ENCODE measurements at regions not wholly inside any gene's neighbourhood (a gene's known extent, or its start where the extent isn't known, plus 50 kb on each side); places are given as distances from the start of the nearest gene placed in this dataset.
"Not testable (repeated sequence)": the region's sequence is repeated elsewhere in the genome, so short reads cannot be mapped to it uniquely, and the experiment has no call there.

DNA sequence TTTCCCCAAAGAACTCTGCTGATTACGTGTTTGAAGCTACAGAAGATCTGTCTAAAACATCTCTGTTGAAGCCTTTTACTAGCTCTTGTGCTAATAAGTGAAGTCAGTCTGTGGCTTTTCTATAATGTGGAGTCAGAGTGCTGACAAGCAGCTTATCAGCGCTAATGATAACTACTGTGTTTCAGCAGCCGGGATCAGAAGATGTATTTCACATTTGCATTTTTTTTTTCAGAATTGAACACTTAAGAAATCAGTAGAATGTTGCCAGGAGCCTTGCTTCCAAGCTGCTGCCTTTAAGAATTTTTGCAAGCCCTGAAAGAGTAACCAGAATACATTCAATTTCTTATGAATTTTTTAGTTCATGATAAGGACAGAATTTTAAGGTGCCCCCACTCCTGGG lies 519.4 kb upstream of the NR5A2 start:
- Histone ChIP-seq H3K9ac (ENCODE audit: low read depth, low read length) (no peak overlapping the region), H3K4me1 (ENCODE audit: insufficient read depth, low read length) (no peaks in the 10 kb centered on the region), H3K36me3 (ENCODE audit: insufficient read depth, low read length) (no peaks in the 10 kb centered on the region), H3K9me3 (ENCODE audit: control insufficient read depth, insufficient read depth, low read length) (no peaks in the 10 kb centered on the region)

DNA sequence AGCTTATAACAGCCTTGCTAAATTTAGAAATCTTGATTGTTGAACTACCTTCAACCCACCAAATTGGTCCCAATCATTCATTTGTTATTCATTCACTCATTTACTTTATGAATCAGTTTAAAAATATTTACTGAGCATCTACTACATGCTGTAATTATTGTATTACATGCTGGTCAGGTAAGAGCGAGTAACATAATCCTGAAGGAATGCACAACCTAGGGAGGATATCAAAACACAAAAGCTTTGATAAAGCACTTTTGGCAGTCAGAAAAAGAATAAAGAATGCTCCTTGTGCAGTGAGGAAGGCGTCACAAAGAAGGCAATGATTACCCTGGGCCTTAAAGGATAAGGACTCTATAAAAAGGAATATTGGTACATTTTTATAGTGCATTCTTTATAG lies 518.9 kb upstream of the NR5A2 start:
- Histone ChIP-seq H3K36me3 (ENCODE audit: insufficient read depth, low read length) (no peaks in the 10 kb centered on the region), H3K9me3 (ENCODE audit: control insufficient read depth, insufficient read depth, low read length) (no peaks in the 10 kb centered on the region), H3K9ac (ENCODE audit: low read depth, low read length) (no peak overlapping the region), H3K4me1 (ENCODE audit: insufficient read depth, low read length) (no peaks in the 10 kb centered on the region)

DNA sequence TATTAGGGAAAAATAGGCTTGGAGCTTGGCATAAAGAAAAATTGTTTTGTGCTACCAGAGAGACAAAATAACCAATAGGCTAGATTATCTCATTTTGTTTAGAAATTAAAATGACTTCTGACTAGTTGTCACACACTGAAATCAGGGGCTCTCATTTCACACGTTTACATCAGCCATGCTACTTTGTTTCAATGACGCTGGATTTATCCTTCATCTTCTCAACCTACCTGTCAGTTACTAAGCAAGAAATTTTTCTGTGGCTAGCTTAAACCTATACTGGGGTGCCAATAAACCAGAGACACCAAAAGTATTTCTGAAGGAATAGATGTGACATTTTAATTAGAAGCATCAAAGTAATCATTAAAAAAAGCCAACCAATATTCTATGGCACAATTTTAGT lies 518.1 kb upstream of the NR5A2 start:
- no peaks in the 10 kb centered on the region for H3K36me3 ChIP-seq (ENCODE audit: insufficient read depth, low read length)
- H3K9me3 ChIP-seq (ENCODE audit: control insufficient read depth, insufficient read depth, low read length), result no peaks in the 10 kb centered on the region
- no peaks in the 10 kb centered on the region for H3K4me1 ChIP-seq (ENCODE audit: insufficient read depth, low read length)
- no peak overlapping the region for H3K9ac ChIP-seq (ENCODE audit: low read depth, low read length)

DNA sequence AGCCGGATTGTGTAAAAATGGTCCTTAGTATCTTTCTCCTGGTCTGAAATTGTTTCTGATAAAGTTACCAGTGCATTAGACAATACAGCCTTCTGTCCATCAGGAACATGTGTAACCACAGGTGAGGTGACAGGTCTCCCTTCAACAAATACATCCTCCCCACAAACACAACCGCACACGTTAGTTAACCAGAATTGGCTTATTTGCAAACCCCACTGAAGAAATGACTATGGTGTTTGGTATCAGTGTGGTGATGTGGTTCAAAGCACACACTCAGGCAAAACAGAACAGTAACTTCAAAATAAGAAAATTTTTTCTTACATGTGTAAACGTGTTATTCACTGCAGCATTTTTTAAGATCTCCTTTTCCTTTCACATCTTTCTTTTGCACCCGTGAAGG lies 517.2 kb upstream of the NR5A2 start:
- no peak overlapping the region for H3K9ac ChIP-seq (ENCODE audit: low read depth, low read length)
- H3K9me3 ChIP-seq (ENCODE audit: control insufficient read depth, insufficient read depth, low read length), result no peaks in the 10 kb centered on the region
- no peaks in the 10 kb centered on the region for H3K4me1 ChIP-seq (ENCODE audit: insufficient read depth, low read length)
- H3K36me3 ChIP-seq (ENCODE audit: insufficient read depth, low read length), result no peaks in the 10 kb centered on the region

DNA sequence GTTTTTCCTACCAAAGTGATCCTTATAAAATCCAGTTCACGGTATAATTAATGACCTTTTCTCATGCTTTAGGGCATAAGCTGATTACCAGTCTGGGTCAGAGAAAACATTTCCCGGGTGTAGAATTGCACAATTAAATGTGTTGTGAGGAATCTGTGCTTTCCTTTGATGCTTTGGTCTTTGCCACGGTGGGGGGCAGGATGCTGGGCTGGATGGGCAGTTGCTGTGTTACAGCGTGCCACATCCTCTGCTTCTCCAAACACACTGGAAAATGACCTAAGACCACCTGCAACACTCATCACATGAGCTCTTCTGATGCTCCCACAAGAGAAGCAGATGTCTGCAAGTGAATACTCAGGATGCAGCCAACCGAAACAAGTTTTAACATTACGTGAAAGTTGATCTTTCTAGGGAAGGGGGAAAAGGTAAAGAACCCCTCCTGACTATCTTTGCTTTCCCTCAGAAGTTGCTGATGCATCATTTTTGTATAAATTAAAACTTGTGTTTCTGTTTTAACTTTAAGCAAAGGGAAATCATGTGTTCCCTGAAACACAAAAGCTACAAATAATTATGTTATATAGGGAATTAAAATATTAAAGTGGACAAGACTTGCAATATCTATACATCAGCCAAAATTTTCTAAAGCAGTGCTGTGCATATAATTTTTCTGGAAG lies 515.3 kb upstream of the NR5A2 start:
- no peaks in the 10 kb centered on the region for H3K9me3 ChIP-seq (ENCODE audit: control insufficient read depth, insufficient read depth, low read length)
- no peaks in the 10 kb centered on the region for H3K4me1 ChIP-seq (ENCODE audit: insufficient read depth, low read length)
- no peak overlapping the region for H3K9ac ChIP-seq (ENCODE audit: low read depth, low read length)
- H3K36me3 ChIP-seq (ENCODE audit: insufficient read depth, low read length), result no peaks in the 10 kb centered on the region

DNA sequence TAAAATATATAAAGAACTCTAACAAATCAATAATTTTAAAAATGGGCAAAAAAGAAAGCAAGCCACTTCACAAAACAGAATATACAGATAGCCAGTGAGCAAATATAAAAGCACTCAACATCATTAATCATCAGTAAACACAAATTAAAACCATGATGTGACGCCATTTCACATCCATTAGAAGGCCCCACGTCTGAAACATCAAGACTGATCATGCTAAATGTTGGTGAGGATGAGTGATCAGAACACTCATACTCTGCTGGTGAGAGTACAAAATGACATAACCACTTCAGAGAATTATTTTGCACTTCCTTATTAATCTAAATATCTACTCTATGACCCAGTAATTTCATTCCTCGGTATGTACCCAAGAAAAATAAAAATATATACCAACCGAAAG lies 512.2 kb upstream of the NR5A2 start:
- Histone ChIP-seq H3K4me1 (ENCODE audit: insufficient read depth, low read length) (no peaks in the 10 kb centered on the region), H3K9ac (ENCODE audit: low read depth, low read length) (no peak overlapping the region), H3K36me3 (ENCODE audit: insufficient read depth, low read length) (no peaks in the 10 kb centered on the region), H3K9me3 (ENCODE audit: control insufficient read depth, insufficient read depth, low read length) (no peaks in the 10 kb centered on the region)

DNA sequence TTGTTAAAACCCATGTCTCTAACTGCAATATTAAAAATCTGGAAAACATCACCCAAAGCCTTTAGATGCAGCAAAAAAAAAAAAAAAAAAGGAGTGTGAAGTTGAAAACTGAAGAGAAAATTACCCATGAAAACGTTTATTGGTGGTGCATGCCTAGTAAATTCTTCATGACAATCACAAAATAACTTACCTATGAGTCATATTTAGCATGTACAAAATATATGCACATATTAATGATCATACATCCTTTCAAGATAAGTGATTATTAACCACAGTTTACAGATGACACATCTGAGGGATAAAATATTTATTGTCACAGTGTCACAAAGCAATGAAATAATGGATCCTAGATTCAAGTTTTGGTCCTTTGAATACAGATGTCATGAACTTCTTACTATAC lies 505.2 kb upstream of the NR5A2 start:
- no peaks in the 10 kb centered on the region for H3K4me1 ChIP-seq (ENCODE audit: insufficient read depth, low read length)
- no peaks in the 10 kb centered on the region for H3K9me3 ChIP-seq (ENCODE audit: control insufficient read depth, insufficient read depth, low read length)
- H3K36me3 ChIP-seq (ENCODE audit: insufficient read depth, low read length), result no peaks in the 10 kb centered on the region
- H3K9ac ChIP-seq (ENCODE audit: low read depth, low read length), result no peak overlapping the region

DNA sequence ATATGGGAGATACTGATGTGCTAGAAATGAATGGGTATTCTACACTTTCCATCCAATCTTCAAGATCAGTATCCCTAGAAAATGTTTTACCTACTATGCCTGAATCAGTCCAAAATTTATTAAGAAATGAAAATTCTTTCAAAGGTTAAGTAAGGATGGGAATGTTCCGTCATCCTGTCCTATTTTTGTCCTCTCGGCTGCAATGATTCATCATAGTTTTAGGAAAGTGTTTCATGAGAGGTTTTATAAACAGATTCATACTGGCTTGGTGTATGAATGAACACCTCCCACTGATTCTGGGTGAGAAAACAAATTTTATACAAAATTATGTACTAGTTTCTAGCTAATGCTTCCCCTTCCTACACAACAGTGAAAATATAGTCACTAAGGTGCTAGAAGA lies 504.6 kb upstream of the NR5A2 start:
- H3K9ac ChIP-seq (ENCODE audit: low read depth, low read length), result no peak overlapping the region
- no peaks in the 10 kb centered on the region for H3K36me3 ChIP-seq (ENCODE audit: insufficient read depth, low read length)

DNA sequence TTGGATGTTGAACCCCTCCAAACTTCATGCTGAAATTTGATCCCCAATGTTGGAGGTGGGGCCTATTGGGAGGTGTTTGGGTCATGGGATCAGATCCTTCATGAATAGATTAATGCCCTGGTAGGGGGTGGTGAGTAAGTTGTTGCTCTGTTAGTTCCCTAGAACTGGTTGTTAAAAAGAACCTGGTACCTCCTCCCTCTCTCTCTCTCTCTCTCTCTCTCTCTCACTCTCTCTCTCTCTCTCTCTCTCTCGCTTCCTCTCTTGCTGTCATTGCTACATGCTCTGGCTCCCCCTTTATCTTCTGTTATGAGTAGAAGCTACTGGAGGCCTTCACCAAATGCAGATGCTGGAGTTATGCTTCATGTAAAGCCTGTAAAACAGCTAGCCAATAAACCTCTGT lies 498.2 kb upstream of the NR5A2 start:
- Histone ChIP-seq H3K9ac (ENCODE audit: low read depth, low read length) (no peak overlapping the region), H3K9me3 (ENCODE audit: control insufficient read depth, insufficient read depth, low read length) (peaks cover 3% of the 10 kb centered on the region; the same call in 1 of the 2 replicates), H3K4me1 (ENCODE audit: insufficient read depth, low read length) (no peaks in the 10 kb centered on the region), H3K36me3 (ENCODE audit: insufficient read depth, low read length) (no peaks in the 10 kb centered on the region)

More for the DNA sequence above, 504.6 kb upstream of the NR5A2 start:
- no peaks in the 10 kb centered on the region for H3K4me1 ChIP-seq (ENCODE audit: insufficient read depth, low read length)
- no peaks in the 10 kb centered on the region for H3K9me3 ChIP-seq (ENCODE audit: control insufficient read depth, insufficient read depth, low read length)

DNA sequence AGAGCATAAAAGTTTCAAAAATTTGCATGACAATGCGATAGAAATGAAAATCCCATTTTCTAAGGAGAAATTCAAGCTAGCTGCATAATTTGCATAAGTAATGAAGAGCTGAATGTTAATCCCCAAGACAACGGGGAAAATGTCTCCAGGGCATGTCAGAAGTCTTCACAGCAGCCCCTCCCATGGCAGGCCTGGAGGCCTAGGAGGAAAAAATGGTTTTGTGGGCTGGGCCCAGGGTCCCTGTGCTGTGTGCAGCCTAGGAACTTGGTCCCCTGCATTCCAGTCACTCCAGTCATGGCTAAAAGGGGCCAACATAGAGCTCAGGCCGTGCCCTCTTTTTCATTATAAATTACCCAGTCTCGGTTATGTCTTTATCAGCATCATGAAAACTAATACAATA lies 494.1 kb upstream of the NR5A2 start:
- not testable (repeated sequence) for H3K36me3 ChIP-seq (ENCODE audit: insufficient read depth, low read length); H3K4me1 ChIP-seq (ENCODE audit: insufficient read depth, low read length); H3K9ac ChIP-seq (ENCODE audit: low read depth, low read length)
- peaks cover 21% of the 10 kb centered on the region for H3K9me3 ChIP-seq (ENCODE audit: control insufficient read depth, insufficient read depth, low read length)

DNA sequence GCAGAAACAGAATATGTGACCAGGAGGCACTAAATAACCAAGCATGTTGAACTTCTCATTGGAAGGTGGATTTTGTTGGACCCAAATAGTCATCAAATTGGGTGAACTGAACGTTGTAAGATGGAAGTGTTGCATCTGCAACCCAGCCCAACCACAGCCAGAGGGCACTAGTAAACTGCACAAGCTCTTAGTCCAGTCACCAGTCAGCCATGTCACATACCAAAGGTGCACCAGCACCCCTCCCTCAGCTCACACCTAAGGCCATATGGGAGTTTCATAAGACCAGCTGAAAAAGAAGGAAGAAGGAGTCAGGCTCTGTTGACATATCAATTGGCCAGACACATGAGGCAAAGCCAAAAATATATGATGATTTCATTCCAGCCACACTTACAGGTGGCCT lies 481.7 kb upstream of the NR5A2 start:
- no peak overlapping the region for H3K9ac ChIP-seq (ENCODE audit: low read depth, low read length)
- no peaks in the 10 kb centered on the region for H3K4me1 ChIP-seq (ENCODE audit: insufficient read depth, low read length)
- no peaks in the 10 kb centered on the region for H3K9me3 ChIP-seq (ENCODE audit: control insufficient read depth, insufficient read depth, low read length)

DNA sequence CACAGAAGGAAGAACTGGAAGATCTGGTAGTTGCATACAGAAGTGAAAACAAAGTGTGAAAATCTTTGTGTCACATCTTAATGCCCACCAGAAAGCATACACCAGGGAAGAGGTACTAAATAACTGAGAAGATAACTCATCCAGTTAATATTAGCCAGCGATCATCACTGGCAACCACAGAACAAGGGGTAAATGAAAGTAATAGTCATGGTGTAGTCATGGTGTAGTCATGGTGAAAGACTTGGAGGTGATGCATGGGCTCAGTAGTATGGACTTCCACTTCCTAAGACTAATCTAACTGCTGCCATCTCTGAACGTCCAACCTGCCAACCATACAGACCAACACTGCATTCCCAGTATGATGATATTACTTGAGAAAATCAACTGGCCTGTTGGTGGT lies 481.2 kb upstream of the NR5A2 start:
- Histone ChIP-seq H3K9me3 (ENCODE audit: control insufficient read depth, insufficient read depth, low read length) (no peaks in the 10 kb centered on the region), H3K4me1 (ENCODE audit: insufficient read depth, low read length) (no peaks in the 10 kb centered on the region), H3K36me3 (ENCODE audit: insufficient read depth, low read length) (no peaks in the 10 kb centered on the region), H3K9ac (ENCODE audit: low read depth, low read length) (no peak overlapping the region)

More for the DNA sequence above, 481.7 kb upstream of the NR5A2 start:
- H3K36me3 ChIP-seq (ENCODE audit: insufficient read depth, low read length), result no peaks in the 10 kb centered on the region

DNA sequence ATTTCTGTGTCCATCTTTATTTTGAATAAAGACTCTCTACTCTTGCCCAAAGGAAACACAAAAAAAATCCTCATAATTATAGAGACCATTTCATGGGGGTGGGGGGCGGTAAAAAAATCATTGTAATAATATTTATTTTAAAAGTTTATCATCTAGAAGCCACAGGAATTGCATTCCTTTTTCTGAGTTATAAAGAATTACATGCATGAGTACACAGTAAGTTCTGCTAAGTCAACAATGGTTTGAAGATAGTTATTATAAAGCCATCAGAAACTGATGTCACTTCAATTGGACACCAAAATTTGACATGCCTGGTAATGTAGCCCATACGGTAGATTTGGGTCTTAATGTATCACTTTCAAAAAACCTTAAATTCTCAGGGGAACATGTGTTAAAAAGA lies 478.1 kb upstream of the NR5A2 start:
- Histone ChIP-seq H3K9ac (ENCODE audit: low read depth, low read length) (no peak overlapping the region), H3K9me3 (ENCODE audit: control insufficient read depth, insufficient read depth, low read length) (no peaks in the 10 kb centered on the region), H3K36me3 (ENCODE audit: insufficient read depth, low read length) (no peaks in the 10 kb centered on the region), H3K4me1 (ENCODE audit: insufficient read depth, low read length) (no peaks in the 10 kb centered on the region)

DNA sequence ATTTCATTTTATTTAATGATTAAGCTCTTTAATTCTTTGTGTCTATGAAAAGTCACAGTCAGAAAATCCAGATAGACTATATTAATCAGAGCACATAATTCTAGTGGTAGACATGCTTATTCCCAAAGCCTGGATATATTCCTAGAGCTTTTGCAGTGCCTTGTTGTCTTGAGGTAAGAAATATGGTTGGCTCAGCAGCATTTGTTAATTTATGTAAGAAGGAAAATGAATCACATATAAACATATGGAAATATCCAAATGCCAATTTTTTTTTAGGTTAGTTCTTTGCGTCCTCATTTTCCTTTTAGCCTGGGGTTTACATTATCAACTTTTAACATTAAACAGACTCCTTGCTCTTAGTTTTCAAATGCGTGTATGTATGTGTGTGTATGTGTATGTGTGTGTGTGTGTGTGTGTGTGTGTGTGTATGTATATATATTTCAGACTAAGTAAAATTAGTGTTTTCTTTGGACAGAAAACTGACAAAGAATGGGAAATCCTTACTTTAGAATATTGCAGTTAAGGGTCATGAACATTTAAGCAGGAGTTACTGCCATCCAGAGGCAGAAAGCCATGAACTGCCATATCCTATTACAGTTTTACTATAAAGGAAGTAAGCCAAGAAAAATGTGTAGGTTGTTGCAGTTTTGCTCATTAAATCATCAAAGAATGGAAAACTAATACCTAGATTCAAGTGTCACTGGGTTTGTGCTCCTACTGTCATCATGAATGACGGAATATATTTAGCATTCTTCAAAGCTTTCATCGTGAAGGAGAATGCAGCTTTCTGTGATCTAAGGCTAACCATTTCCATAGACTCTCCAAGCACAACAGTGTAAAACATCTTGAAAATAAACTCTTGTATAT lies 477.1 kb upstream of the NR5A2 start:
- no peaks in the 10 kb centered on the region for H3K4me1 ChIP-seq (ENCODE audit: insufficient read depth, low read length)
- no peak overlapping the region for H3K9ac ChIP-seq (ENCODE audit: low read depth, low read length)
- H3K9me3 ChIP-seq (ENCODE audit: control insufficient read depth, insufficient read depth, low read length), result no peaks in the 10 kb centered on the region
- no peaks in the 10 kb centered on the region for H3K36me3 ChIP-seq (ENCODE audit: insufficient read depth, low read length)

DNA sequence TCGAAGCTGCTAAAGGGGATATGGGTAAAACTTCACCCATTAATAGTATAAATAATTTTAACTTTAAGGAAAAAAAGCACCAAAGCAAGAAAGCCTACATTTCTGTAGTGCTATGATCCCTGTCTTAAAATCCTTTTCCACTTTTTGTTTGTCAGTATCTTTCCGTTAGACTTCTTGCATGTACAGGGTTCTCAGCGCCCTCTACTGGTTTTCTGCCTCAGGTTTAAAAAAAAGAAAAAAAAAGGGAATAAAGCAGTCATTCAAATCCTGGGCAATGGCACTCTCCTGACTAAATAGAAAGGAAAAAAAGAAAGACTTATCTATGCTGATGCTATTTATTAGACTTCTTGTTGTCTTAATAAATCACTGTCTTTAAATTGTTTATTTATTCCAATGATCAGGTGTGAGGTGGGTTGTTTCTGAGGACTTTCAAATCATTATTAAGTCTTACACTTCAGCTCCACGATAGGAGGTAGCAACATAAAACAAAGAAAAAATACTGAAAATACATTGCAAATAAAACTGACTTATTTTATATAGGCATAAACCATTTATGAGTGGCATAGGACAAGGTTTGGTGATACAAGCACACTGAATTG lies 475.4 kb upstream of the NR5A2 start:
- Histone ChIP-seq H3K9ac (ENCODE audit: low read depth, low read length) (no peak overlapping the region), H3K36me3 (ENCODE audit: insufficient read depth, low read length) (no peaks in the 10 kb centered on the region), H3K9me3 (ENCODE audit: control insufficient read depth, insufficient read depth, low read length) (no peaks in the 10 kb centered on the region), H3K4me1 (ENCODE audit: insufficient read depth, low read length) (no peaks in the 10 kb centered on the region)
